ENCODE measurements at regions not wholly inside any gene's neighbourhood (a gene's known extent, or its start where the extent isn't known, plus 50 kb on each side); places are given as distances from the start of the nearest gene placed in this dataset.

GRCh38 chr7:348962-349743 lies 59.2 kb downstream of the FOXL3 start:
- TF ChIP-seq CTCF (IDR thresholded peaks at IDR 0.05; ENCODE audit: borderline replicate concordance, extremely low read depth, low read length, poor library complexity, severe bottlenecking): no peak
- no peak for TF ChIP-seq EZH2 (IDR thresholded peaks at IDR 0.05; ENCODE audit: borderline replicate concordance, low read depth, low read length, severe bottlenecking)
